HG03460 (cell line): ENCODE measurements at regions not wholly inside any gene's neighbourhood (a gene's known extent, or its start where the extent isn't known, plus 50 kb on each side); places are given as distances from the start of the nearest gene placed in this dataset.

Experiments
- ATAC-seq: cut with Tn5 transposase; IDR thresholded peaks from one replicate; pipeline ENCODE4 v1.9.1; 2021; ENCODE audit not compliant: unreplicated experiment

DNA sequence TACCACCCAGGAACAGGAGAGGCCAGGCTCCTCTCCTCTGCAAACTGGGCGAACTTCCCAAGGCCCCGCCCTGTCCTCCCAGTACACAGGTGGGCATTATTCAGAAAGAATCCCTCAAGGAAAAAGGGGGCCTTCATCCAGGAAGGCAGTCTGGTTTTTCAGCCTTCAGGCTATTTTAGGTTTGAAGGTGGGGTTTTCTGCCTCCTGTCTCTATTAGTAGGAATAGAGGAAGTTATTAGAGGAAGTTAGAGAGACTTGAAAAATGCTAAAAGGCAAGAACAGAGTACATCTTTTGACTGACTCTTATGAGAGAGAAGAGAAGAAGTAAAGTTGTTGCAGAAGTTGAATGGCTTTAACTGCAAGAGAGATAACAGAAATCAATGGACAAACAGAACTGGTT, 250.9 kb upstream of the SORCS1 start:
- no peak for ATAC-seq

- ATAC-seq = no peak
Measured at GRCh38 chr10:107413971-107414370, 249.5 kb upstream of the SORCS1 start.

- no peak for ATAC-seq
Measured at GRCh38 chr10:107409522-107409921, 245.0 kb upstream of the SORCS1 start.

DNA sequence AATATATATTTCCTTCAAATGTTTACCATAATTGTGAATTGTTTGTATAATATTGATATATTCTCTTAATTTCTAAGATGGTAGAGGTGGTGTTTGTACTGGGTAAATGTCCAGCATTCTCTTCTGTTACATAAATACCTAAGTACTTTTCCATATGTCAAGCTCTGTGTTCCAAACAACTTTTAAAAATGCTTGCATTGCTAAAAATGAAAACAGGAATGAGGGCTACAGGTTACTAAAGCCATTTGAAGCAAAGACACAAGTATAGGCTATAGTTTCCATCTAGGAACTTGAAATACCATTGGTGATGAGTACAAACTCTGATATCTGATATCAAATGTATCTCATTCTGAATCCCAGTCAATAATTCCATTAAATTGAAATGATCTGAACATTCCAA, 233.6 kb upstream of the SORCS1 start:
- ATAC-seq = no peak

GRCh38 chr10:107391901-107392300, 227.4 kb upstream of the SORCS1 start:
- ATAC-seq = no peak

DNA sequence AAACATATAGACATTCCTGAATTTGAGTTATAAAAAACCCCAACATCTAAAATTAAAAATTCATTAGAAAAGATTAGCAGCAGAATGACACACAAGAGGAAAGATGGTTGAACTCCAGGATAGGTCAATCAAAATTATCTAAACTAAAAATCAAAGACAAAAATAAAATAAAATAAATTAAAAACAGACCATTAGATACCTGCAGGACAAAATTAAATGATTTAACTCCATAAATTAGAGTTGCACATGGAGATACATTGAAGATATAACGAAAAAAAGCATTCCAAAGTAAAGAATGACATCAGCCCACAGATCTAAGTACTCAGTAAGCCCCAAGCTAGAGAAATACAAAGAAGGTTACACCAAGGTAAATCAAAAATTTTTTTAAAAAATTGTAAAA, 226.1 kb upstream of the SORCS1 start:
- ATAC-seq = no peak

- no peak for ATAC-seq
Measured at GRCh38 chr10:107383357-107383756, 218.9 kb upstream of the SORCS1 start.

DNA sequence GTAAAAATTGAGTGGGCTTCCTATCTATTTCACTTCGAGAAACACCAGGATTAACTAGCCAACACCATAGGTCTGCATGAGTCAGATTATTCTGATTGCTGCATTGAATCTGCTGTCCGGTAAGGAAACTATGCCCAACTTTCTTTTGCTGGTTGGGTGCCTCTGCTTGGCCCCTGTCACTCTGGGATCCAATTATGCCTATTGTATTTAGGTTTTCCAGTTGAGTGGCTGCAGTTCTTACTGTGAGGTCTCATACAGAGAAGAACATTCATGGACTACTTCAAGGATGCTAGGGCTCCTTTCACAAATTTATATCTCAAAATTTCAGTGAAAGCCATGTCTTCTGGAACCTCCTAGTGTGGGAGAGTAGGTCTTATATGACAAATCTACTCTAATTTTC, 215.1 kb upstream of the SORCS1 start:
- ATAC-seq = no peak

DNA sequence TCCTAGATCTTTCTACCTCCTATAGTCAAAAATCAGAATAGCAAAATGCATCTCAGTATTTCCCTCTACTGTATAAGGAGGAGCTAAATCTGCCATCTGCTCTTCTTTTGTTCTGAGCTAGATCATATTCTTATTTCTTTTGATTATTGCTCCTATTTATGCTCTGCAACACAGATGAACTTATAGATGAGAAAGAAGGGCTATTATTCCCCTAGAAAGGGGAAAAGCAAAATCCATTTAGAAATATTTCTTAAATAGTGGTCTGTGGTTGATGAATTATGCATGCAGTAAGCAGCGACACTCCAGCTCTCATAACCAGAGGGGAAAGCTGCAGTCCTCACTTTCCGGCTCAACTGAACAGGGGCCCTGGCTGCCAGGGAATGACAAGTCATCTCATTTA, 207.3 kb upstream of the SORCS1 start:
- ATAC-seq = no peak

GRCh38 chr10:107364872-107365271, 200.4 kb upstream of the SORCS1 start:
- ATAC-seq = no peak

DNA sequence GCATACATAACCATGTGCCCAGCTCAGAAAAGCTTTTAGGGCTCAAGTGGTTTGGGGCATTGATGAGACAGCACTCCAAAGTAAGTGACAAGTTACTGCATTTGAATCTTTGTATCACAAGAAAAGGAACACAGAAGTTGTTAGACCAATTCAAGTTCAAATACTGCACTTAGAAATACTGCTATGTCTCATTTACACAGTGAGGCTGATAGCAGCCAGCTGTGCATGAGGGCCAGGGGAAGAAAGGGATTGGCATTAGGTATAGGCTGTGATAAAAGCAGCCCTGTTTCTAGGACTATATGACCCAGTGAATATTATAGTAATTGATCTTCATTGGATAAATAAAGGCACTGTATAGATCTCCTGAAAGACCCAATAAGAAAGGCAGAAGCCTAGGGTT, 197.8 kb upstream of the SORCS1 start:
- ATAC-seq = no peak

GRCh38 chr10:107357033-107357432, 192.5 kb upstream of the SORCS1 start:
- no peak for ATAC-seq

GRCh38 chr10:107356396-107356795, 191.9 kb upstream of the SORCS1 start:
- no peak for ATAC-seq

- no peak for ATAC-seq
Measured at GRCh38 chr10:107342711-107343110, 178.2 kb upstream of the SORCS1 start.

GRCh38 chr10:107341281-107341680, 176.8 kb upstream of the SORCS1 start:
- no peak for ATAC-seq

DNA sequence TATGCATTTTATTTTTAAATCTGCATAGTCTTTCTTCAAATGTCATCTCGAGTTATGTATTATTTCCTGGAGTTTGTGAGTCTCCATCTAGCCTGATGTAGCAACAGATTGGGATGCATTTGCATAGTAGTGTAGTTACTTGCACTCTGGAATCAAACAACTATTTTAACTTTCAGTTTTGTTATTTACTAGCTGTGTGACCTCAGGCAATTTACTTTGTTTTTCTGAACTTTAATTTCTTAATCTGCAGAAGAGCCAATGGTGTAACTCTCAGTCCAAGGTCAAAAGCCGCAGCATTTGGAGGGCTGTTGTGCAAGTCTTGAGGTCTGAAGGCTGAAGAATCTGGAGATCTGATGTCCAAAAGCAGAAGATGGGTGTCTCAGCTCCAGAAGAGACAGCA, 175.8 kb upstream of the SORCS1 start:
- no peak for ATAC-seq

DNA sequence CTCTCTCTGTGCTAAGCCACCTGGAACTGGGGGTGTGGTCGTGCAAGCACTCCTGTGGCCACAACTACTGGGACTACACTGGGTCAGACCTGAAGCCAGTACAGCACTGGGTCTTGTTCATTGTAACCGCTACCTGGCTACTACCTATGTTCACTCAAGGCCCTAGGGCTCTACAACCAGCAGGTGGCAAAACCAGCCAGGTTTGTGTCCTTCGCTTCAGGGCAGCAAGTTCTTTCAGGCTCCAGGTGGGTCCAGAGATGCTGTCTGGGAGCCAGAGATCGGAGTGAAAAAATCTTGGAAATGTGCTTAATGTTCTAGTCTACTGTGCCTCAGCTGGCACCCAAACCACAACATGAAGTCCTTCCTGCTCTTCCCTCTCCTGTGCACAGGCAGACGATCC, 171.6 kb upstream of the SORCS1 start:
- no peak for ATAC-seq

- ATAC-seq = no peak
Measured at GRCh38 chr10:107317592-107317991, 153.1 kb upstream of the SORCS1 start.

GRCh38 chr10:107303203-107303602, 138.7 kb upstream of the SORCS1 start:
- ATAC-seq = no peak

GRCh38 chr10:107299606-107300005, 135.1 kb upstream of the SORCS1 start:
- ATAC-seq = no peak

- no peak for ATAC-seq
Measured at GRCh38 chr10:107284187-107284586, 119.7 kb upstream of the SORCS1 start.

GRCh38 chr10:107280293-107280692, 115.8 kb upstream of the SORCS1 start:
- no peak for ATAC-seq

DNA sequence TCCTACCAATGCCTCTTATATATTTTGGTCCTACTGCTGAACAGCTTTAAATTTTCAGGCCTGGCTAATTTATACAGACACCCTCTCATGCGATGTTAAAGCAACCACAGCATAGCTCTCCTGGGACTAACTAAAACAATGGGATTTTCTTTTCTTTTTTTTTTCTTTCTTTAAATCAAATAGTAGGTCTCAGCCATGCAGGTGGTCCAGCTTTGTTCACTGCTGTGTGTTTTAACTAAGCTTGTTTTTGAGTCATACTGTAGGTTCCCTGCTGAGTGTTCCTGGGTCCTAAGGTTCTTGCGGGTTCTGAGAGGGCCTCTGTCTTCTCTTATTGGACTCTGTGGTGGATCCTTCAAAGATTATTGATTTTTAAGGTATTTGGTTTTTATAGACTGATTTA, 113.1 kb upstream of the SORCS1 start:
- no peak for ATAC-seq

- no peak for ATAC-seq
Measured at GRCh38 chr10:107275806-107276205, 111.3 kb upstream of the SORCS1 start.
